22Rv1 (cell line): ENCODE measurements at regions not wholly inside any gene's neighbourhood (a gene's known extent, or its start where the extent isn't known, plus 50 kb on each side); places are given as distances from the start of the nearest gene placed in this dataset.

Experiments
- CTCF ChIP-seq: fragments of 450-650 bp; IDR thresholded peaks from 2 replicates; pipeline ENCODE4 v1.5.1; 2017; ENCODE audit warnings: mild to moderate bottlenecking
- ZFX ChIP-seq: fragments of 450-650 bp; IDR thresholded peaks from 2 replicates; pipeline ENCODE4 v1.6.1; 2017; ENCODE audit warnings: antibody characterized with exemption, borderline replicate concordance

GRCh38 chr11:19380375-19380774 is 139.6 kb upstream of the E2F8 start:
- TF ChIP-seq CTCF (no peak), ZFX (no peak)
